Activated B cell treated with CpG ODN at 0.5 μM for 24 hours (primary cell): ENCODE measurements at regions not wholly inside any gene's neighbourhood (a gene's known extent, or its start where the extent isn't known, plus 50 kb on each side); places are given as distances from the start of the nearest gene placed in this dataset.
"Not testable (repeated sequence)": the region's sequence is repeated elsewhere in the genome, so short reads cannot be mapped to it uniquely, and the experiment has no call there.

Source experiments
- ATAC-seq: fragments of 200-7000 bp; cut with Tn5 transposase; one replicate; pipeline ENCODE4 v1.10.0; 2021; ENCODE audit warnings: low read depth, mild to moderate bottlenecking, moderate library complexity
- CTCF ChIA-PET: fragments of 350-600 bp; sonication (Branson Sonifier 250); formaldehyde crosslinking; loops from one replicate; lab custom pipeline; 2021; ENCODE audit warnings: antibody characterized with exemption; lab: Charles Lee
- POLR2A ChIA-PET: fragments of 350-600 bp; sonication (Branson Sonifier 250); formaldehyde crosslinking; loops from one replicate; lab custom pipeline; 2021; ENCODE audit warnings: antibody characterized with exemption; lab: Charles Lee
- DNase-seq: peaks from one replicate; pipeline ENCODE4 v3.0.0; 2022
- H3K27ac Mint-ChIP-seq: one replicate; pipeline ENCODE4 v1.8.0; 2020; ENCODE audit warnings: mixed read lengths
- H3K27me3 Mint-ChIP-seq: one replicate; pipeline ENCODE4 v1.8.0; 2021; ENCODE audit warnings: mixed read lengths
- H3K36me3 Mint-ChIP-seq: one replicate; pipeline ENCODE4 v1.8.0; 2021; ENCODE audit warnings: low read depth, mixed read lengths
- H3K4me1 Mint-ChIP-seq: one replicate; pipeline ENCODE4 v1.8.0; 2021; ENCODE audit warnings: mixed read lengths
- H3K4me3 Mint-ChIP-seq: one replicate; pipeline ENCODE4 v1.8.0; 2020; ENCODE audit warnings: mild to moderate bottlenecking, mixed read lengths
- H3K9me3 Mint-ChIP-seq: one replicate; pipeline ENCODE4 v1.8.0; 2020; ENCODE audit warnings: mixed read lengths
- intact Hi-C: fragments of 100-400 bp; cut with micrococcal nuclease; formaldehyde crosslinking; loops from one replicate; pipeline ENCODE4 v1.15.1; 2024
- TF ChIP-seq, protein P1 (sequence below): fragments of 200-600 bp; IDR thresholded peaks from one replicate; pipeline ENCODE4 v1.8.0; 2022; ENCODE audit warnings: antibody characterized with exemption, mild to moderate bottlenecking

DNA sequence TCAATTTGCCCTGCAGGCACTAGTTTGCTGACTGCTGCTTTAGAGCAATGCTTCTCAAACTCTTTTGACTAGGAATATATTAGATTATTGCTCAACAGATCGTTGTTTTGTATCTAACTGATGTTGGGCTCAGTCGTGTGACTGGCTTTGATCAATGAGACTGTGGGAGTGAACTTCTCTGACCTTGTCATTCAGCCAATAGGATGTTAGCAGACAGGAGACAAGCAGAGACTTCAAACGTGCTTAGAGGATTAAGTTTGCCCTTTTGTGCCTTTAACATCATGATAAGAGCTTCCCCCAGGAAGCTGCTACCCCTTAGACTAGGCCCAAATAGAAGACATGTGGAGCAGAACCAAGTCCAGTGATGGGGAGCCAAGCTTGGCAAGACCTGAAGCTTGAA lies 76.7 kb upstream of the ELK3 start:
- CTCF ChIA-PET: no interaction called here
- Mint-ChIP-seq H3K9me3 (no peaks in the 10 kb centered on the region), H3K36me3 (no peaks in the 10 kb centered on the region), H3K27ac (no peak overlapping the region), H3K4me1 (peaks cover 19% of the 10 kb centered on the region), H3K27me3 (no peaks in the 10 kb centered on the region), H3K4me3 (no peak overlapping the region)
- ATAC-seq (no peak), DNase-seq (no peak)
- POLR2A ChIA-PET: no interaction called here
- TF ChIP-seq, protein P1, sequence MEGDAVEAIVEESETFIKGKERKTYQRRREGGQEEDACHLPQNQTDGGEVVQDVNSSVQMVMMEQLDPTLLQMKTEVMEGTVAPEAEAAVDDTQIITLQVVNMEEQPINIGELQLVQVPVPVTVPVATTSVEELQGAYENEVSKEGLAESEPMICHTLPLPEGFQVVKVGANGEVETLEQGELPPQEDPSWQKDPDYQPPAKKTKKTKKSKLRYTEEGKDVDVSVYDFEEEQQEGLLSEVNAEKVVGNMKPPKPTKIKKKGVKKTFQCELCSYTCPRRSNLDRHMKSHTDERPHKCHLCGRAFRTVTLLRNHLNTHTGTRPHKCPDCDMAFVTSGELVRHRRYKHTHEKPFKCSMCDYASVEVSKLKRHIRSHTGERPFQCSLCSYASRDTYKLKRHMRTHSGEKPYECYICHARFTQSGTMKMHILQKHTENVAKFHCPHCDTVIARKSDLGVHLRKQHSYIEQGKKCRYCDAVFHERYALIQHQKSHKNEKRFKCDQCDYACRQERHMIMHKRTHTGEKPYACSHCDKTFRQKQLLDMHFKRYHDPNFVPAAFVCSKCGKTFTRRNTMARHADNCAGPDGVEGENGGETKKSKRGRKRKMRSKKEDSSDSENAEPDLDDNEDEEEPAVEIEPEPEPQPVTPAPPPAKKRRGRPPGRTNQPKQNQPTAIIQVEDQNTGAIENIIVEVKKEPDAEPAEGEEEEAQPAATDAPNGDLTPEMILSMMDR: no peak
- intact Hi-C loops: no loop called here

DNA sequence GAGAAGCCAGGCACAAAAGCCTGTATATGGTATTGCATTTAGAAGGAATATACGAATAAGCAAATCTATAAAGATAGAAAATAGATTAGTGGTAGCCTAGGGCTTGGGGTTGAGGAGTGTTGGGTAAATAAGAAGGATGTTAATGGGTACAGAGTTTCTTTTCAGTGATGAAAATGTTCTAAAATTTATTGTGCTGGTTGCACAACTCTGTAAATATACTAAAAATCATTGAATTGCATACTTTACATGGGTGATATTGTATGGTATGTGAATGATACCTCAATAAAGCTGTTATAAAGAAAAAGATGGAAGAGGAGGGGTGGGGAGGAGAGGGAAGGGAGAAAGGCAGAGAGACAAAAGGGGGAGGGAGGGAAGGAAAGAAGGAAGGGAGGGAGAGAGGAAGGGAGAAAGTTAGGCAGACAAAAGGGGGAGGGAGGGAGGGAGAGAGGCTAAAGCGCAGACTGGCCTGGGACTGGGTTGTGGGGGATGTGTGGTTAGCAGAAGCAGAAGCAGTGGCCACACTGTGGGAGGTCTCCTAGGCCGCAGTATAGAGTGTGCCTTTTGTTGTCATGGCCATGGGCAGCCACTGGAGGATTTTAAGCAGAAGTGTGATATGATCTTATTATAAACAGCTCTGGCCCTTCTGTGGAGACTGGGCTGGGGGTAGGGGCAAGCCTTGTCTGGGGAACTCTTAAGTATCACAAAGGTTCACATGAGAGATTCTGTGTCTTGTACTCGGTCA lies 73.6 kb upstream of the ELK3 start:
- peak; percentile 84 for ATAC-seq
- CTCF ChIA-PET: interaction anchor here (1.3 kb wide), 1 partner anchor 95 kb away, joined by 6 read pairs; no protein-coding TSS in a partner anchor
- POLR2A ChIA-PET: no interaction called here

DNA sequence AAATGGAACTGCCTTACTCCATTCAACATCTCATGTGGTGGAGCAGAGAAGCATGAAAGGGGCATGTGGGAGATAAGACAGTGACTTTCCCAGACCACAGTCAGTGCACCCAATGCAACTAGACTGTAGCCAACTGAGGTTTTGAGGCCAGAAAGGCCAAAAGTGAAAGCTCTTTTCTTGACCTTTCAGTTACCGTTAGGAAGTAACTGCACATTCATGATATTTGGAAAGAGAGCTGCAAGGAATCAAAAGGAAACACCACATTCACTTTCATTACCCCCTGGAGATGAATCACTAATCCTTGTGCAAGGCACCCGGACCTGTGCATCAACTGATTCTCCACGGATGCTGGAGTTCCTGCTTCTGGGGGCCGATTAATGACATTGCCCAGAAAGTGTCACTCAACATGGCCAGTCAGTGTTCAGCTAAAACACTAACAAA lies 72.9 kb upstream of the ELK3 start:
- intact Hi-C loops: no loop called here
- no peak overlapping the region for H3K27ac Mint-ChIP-seq
- DNase-seq (no peak), ATAC-seq (peak; percentile 31)
- ChIA-PET CTCF (interaction anchor here (1.3 kb wide), 1 partner anchor 94 kb away, joined by 6 read pairs; no protein-coding TSS in a partner anchor), POLR2A (no interaction called here)
- H3K36me3 Mint-ChIP-seq: no peaks in the 10 kb centered on the region
- TF ChIP-seq, protein P1: no peak
- H3K4me1 Mint-ChIP-seq: peaks cover 19% of the 10 kb centered on the region
- no peaks in the 10 kb centered on the region for H3K27me3 Mint-ChIP-seq
- no peak overlapping the region for H3K4me3 Mint-ChIP-seq
- no peaks in the 10 kb centered on the region for H3K9me3 Mint-ChIP-seq

More for the DNA sequence above, 73.6 kb upstream of the ELK3 start:
- no peaks in the 10 kb centered on the region for H3K36me3 Mint-ChIP-seq
- DNase-seq: no peak
- TF ChIP-seq, protein P1: no peak
- peaks cover 19% of the 10 kb centered on the region for H3K4me1 Mint-ChIP-seq
- H3K27me3 Mint-ChIP-seq: no peaks in the 10 kb centered on the region
- no peaks in the 10 kb centered on the region for H3K9me3 Mint-ChIP-seq
- H3K4me3 Mint-ChIP-seq: peak overlapping the region; percentile 13
- intact Hi-C loops: no loop called here
- peak overlapping the region; percentile 10 for H3K27ac Mint-ChIP-seq

DNA sequence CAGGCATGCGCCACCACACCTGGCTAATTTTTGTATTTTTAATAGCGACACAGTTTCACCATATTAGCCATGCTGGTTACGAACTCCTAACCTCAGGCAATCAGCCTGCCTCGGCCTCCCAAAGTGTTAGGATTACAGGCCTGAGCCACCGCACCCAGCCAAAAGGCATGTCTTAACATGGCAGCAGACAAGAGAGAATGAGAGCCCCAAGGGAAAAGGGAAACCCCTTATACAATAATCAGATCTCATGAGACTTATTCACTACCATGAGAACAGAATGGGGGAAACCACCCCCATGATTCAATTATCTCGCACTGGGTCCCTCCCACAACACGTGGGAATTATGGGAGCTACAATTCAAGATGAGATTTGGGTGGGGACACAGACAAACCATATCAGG lies 65.9 kb upstream of the ELK3 start:
- intact Hi-C loops, H3K27ac Mint-ChIP-seq, H3K4me3 Mint-ChIP-seq, H3K36me3 Mint-ChIP-seq, DNase-seq, CTCF ChIA-PET, H3K27me3 Mint-ChIP-seq, POLR2A ChIA-PET, H3K4me1 Mint-ChIP-seq, ATAC-seq, H3K9me3 Mint-ChIP-seq: not testable (repeated sequence)

DNA sequence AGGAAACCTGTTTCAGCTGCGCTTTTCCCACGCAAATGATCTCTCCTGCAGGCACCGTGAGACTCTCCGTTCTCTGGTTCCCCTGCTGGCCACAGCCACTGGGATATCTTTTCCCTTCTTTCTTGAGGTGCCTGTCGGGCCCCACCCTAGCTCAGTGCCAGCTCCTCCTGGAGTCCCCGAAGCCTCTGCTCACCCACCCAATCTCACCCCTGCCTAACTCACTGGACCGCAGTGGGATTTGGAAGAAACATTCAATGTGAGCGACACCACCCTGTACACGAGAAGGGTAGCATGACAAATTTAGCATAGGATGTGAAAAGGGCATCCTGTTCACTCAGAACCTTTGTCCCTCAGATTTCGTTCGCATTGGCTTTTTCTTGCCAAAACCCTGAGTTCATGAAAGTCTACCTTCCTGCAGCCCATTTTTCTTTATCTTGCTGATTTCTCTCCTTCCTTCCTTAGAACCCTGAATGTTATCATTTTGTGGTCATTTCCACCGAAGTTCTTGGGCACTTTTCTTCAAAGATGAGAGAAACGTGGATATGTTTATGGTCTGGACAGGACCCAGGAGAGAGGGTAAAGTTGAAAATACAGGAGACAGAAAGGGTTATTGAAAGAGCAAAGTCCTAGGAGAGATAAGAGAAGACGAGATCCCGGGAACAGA lies 63.6 kb upstream of the ELK3 start:
- POLR2A ChIA-PET: interaction anchor here (0.6 kb wide), 1 partner anchor 60 kb away, joined by 9 read pairs; no protein-coding TSS in a partner anchor
- ATAC-seq: no peak
- peaks cover 4% of the 10 kb centered on the region for H3K9me3 Mint-ChIP-seq
- H3K27ac Mint-ChIP-seq: no peak overlapping the region
- no peaks in the 10 kb centered on the region for H3K27me3 Mint-ChIP-seq
- intact Hi-C loops: no loop called here
- DNase-seq: no peak
- H3K4me3 Mint-ChIP-seq: no peak overlapping the region
- TF ChIP-seq, protein P1: no peak
- H3K36me3 Mint-ChIP-seq: no peaks in the 10 kb centered on the region
- CTCF ChIA-PET: no interaction called here
- peaks cover 11% of the 10 kb centered on the region for H3K4me1 Mint-ChIP-seq
